GM18951 (cell line): ENCODE measurements at regions not wholly inside any gene's neighbourhood (a gene's known extent, or its start where the extent isn't known, plus 50 kb on each side); places are given as distances from the start of the nearest gene placed in this dataset.

Experiments used
- POLR2A ChIP-seq: IDR thresholded peaks from 4 replicates; pipeline ENCODE4 v1.6.1; 2011; ENCODE audit warnings: mild to moderate bottlenecking; ENCODE audit not compliant: insufficient read length, insufficient read depth; ENCODE audit errors: extremely low read depth
- in situ Hi-C: fragments of 300-500 bp; cut with MboI; formaldehyde crosslinking; loops from one replicate; pipeline ENCODE4 v1.12.0; 2022; ENCODE audit warnings: low sequenced_read_pairs, mixed read lengths, inconsistent platforms; ENCODE audit not compliant: unreplicated experiment

- in situ Hi-C loops: no loop called here
- TF ChIP-seq POLR2A: no peak
Measured at GRCh38 chr17:71938340-71939010, 182.3 kb upstream of the SOX9 start.

GRCh38 chr17:71941920-71942319 lies 178.9 kb upstream of the SOX9 start:
- no peak for TF ChIP-seq POLR2A
- in situ Hi-C loops: no loop called here

- TF ChIP-seq POLR2A: no peak
- in situ Hi-C loops: no loop called here
Measured at GRCh38 chr17:71942626-71943025, 178.2 kb upstream of the SOX9 start.

GRCh38 chr17:71948703-71949422 lies 172.0 kb upstream of the SOX9 start:
- TF ChIP-seq POLR2A: no peak
- in situ Hi-C loops: no loop called here

GRCh38 chr17:71959154-71959553 lies 161.7 kb upstream of the SOX9 start:
- no peak for TF ChIP-seq POLR2A
- in situ Hi-C loops: no loop called here

GRCh38 chr17:71963351-71963750 lies 157.5 kb upstream of the SOX9 start:
- no peak for TF ChIP-seq POLR2A
- in situ Hi-C loops: no loop called here

- no peak for TF ChIP-seq POLR2A
- in situ Hi-C loops: no loop called here
Measured at GRCh38 chr17:71963791-71964190, 157.0 kb upstream of the SOX9 start.

- in situ Hi-C loops: no loop called here
- no peak for TF ChIP-seq POLR2A
Measured at GRCh38 chr17:71964559-71964958, 156.3 kb upstream of the SOX9 start.

- in situ Hi-C loops: no loop called here
- TF ChIP-seq POLR2A: no peak
Measured at GRCh38 chr17:71966055-71966454, 154.8 kb upstream of the SOX9 start.

GRCh38 chr17:71966459-71967313 lies 154.1 kb upstream of the SOX9 start:
- no peak for TF ChIP-seq POLR2A
- in situ Hi-C loops: no loop called here

- no peak for TF ChIP-seq POLR2A
- in situ Hi-C loops: no loop called here
Measured at GRCh38 chr17:71969500-71969899, 151.3 kb upstream of the SOX9 start.

GRCh38 chr17:71970312-71970711 lies 150.5 kb upstream of the SOX9 start:
- TF ChIP-seq POLR2A: no peak
- in situ Hi-C loops: no loop called here

GRCh38 chr17:71974051-71974450 lies 146.8 kb upstream of the SOX9 start:
- in situ Hi-C loops: no loop called here
- TF ChIP-seq POLR2A: no peak

GRCh38 chr17:71975331-71975801 lies 145.5 kb upstream of the SOX9 start:
- TF ChIP-seq POLR2A: no peak
- in situ Hi-C loops: no loop called here
